NCI-H1417 (cell line): ENCODE measurements at regions not wholly inside any gene's neighbourhood (a gene's known extent, or its start where the extent isn't known, plus 50 kb on each side); places are given as distances from the start of the nearest gene placed in this dataset.

Source experiments
- DNase-seq, 3 experiments: peaks; one replicate each; lab custom pipeline; 2025; lab: John Stamatoyannopoulos, UW

DNA sequence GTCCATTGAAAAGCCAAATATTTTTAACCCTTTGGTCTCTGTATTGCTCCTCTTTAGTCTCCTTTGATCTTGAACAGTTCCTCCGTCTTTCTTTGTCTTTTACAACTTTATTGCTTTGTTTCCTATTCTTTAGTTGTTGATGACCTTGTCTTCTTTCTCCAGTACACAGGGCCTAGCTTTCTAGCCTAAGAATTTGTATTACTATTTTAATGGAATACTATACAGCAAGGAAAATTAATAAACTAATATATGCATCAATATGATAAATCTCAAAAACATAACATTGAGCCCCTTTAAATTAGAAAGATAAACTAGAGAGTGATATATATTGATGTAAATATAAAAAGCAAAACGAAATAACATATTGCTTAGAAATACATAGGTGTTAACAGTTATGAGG, 88.7 kb downstream of the NR1D2 start:
- no peak for DNase-seq

DNA sequence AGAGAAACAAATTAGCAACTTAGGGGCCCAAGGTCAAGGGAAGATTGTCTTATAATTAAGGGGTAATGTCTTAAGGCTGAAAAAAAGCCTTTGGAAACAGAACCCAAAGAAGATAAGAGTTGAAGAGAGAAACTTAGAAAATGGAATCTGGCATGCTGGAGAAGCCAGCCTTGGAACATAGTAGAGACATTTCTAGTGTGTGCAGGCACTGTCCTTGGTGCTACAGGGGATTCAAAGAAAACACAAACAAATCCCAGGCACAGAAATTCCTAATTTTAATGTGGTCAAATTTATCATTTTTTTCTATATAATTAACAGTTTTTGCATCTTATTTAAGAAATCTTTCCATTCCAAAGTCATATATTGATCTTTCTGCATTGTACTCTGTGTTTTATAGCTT, 89.4 kb downstream of the NR1D2 start:
- DNase-seq: no peak

DNA sequence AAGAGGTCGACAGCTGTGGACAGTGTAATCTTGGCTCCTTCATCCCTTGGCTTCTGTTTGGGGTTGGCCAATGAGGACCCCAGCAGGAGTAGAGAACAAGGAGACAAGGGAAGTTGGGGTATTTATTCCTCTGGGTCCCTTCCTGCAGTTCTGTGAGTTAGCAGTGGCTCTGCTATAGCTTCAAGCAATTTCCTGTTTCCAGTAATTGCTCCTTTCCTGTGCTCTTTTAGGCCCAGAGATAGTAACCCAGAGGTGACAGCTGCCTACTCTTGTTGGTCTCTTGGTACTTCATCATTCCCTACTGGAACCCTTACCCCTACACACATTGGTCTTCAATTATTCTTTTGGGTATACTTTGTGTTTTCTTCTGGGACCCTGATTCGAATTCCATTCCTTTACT, 92.9 kb downstream of the NR1D2 start:
- peak in 1 of 3 experiments; percentile 1 for DNase-seq

DNA sequence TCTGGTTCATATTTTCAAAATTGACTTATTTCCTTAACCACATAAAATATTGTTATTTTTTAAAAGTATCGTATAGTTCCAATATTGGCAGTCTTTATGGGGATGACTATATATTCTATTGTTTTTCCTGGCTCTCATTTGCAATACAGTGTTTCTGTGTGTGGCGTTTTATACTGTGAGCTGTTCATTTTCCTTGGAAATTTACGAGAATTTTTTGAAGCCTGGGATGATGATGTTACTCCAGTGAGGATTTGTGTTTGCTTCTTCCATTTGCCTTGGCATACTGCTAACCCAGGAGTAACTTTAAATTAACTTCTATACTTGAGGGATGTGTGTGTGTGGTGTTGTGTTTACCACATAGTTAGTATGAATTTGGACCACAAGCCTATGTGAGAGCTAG, 95.2 kb downstream of the NR1D2 start:
- no peak for DNase-seq

DNA sequence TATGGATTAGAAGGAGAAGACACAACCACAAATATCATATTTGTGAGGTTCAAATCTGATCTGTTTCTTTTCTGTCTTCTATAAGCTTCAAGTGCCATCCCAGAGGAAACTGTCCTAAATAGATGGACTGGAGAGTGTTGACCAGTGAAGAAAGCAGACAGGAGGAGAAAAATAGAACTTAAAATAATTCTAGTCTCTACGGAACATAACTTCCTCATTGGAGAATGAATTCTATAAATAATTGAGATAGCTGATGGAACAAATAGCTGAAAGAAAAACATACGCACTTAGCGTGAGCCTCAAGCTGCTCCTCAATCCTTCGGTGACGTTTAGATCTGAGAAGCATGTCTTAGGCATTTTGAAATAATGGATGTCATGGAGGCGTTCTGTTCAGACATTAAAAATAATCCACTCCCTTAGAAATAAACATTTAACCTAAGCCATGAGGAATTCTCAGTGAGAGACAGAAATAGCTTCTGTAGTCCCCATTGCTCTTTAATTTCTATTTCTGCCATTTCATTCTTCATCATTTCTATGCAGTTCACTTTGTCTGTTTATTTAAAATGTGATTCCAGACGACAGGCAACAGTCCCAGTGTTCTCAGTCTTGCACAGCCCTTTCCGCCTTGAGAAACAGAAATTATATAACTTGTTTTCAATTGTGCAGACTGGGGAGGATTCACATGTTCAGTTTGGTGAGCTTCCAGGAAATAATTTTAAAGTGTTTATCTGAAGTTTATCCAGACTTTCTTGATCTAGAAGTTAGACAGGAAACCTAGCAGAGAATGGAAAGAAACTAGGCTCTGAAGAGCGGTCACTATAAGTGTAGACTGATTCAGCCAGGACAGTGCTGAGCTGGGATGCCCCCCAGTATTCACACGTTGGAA, 97.3 kb downstream of the NR1D2 start:
- DNase-seq: no peak

DNA sequence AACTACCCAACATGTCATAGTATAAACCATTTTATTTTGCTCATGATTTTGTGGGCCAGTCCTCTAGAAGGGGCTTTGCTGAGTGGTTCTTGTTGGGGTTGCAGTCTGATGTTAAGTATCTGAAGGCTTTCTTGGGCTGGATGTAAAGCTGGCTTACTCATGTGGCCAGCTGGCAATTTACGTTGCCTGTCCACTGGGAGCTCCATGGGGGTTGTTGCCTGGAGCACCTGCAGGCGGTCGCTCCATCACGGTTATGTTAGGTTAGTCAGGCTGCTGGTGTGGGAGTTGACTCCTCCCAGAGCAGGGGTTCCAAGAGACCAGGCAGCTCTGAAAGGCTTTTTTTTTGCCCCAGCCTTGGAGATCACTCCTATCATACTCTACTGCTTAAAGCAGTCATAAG, 98.1 kb downstream of the NR1D2 start:
- DNase-seq: no peak

DNA sequence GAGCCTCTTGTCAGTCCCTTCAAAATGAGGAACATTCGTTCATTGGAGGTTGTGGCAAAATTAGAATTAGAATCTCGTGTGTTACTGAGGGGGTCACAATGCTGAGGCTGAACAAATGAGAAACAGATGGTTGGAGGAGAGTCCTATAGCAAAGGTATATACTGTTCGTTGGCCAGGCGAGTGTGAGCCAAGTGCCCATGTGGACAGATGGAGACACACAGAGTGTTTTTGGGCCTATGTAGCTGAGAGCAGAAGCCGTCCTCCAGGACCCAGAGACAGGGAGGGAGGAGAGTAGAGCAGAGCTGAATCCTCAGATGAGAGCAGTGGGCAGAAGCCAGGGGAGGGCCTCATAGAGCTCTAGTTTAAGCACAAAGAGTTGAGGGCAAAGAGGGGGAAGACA, 98.9 kb downstream of the NR1D2 start:
- no peak for DNase-seq

DNA sequence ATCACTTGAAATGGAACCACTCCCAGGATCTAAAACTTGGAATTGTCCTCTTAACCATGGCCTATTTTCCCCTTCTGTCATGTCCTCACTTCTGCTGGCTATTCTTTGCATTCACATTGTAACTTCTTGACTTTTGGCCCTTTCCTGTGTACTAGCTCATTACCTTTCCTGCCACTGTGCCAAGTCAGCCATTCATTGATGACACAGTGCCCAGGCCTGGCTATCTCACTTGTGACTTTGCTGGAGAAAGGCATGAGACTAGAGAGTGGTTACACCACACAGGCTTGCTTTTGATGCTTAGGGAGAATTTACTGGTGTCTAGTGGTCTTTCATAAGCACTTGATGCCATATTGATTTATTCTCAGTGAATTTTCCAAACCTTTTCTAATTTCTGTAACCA, 101.1 kb downstream of the NR1D2 start:
- no peak for DNase-seq

DNA sequence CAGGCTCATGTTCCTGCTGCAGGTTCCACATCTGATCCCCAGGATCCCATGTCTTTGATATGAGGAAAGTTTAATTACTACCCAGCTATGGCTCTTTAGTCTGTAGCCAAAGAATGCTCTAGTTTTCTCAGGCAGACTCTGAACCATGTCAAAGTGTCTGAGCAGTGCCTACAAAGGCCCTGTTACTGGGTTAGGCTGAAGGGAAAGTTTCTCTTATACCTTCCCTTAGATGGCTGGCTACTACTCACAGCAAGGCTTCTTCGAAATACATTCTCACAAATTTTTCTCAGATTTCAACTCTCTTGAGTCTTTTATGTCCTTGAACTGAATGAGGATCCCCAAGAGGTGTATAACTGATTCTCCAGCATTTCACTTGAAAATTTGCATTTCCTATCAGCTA, 102.4 kb downstream of the NR1D2 start:
- DNase-seq: no peak

DNA sequence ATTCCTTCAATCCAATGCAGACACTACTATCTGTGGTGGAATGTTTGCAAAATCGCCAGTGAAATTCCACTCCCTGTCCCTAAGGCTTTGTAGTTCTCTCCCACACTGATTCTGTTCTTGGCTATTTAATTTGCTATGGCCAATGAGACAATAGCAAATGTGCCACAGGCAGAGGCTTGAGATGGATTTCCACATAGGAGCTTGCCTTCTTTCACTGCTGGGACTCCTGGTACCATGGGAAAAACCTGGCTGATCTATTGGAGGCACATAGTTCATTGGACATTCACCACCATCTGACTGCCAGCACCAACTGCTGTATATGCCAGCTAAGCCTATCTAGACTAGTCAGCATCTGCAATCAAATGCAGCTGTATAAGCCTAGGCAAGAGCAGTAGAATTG, 103.8 kb downstream of the NR1D2 start:
- no peak for DNase-seq

DNA sequence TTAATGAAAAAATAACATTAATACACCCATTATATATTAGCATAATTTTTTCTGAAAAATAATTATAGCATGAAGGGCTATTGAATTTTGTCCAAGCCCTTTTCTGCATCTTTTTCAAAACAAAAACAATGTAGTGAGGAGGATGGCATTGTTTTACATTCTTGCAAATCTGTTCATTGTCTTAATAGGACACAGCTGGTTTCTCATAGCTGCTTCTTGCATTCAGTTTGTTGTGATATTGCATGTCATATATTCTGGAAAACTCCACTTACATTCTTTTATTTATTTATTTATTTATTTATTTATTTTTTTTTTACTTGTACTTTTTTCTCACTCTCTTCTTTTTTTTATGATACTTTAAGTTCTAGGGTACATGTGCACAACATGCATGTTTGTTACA, 107.4 kb downstream of the NR1D2 start:
- DNase-seq: no peak

DNA sequence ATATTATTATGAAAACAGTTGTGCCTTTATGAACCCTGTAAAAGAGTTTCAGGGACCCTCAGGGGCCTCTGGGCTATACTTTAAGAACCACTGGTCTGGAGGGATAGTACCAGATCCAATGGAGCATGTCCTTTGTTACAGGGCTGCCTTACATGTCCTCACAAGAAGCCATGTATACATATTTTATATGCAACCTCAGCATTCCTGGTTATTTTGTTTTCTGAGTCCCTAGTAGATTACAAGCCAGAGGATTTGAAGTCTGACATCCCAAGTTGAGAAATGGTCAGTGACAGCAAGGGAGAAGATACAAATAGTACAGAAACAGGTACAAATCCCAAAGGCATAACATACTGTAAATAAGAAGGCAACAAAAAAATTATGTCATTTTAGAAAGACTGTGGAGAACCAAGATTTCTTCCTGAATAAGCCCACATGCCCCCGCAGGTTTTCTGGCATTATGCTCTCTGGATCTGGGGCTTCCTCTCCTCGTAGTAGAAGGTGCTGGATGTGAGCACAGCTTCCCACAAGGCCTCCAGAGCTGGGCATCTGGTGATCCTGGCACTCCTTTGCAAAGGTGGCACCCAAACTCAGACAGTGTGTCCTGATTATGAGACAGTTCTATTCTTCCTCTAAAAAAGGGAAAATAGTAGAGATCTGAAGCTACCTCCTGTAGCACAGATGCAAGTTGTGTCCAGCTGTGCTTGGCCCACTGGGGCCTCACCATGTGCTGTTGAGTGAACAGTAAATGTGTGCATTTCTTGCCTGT, 114.0 kb downstream of the NR1D2 start:
- no peak for DNase-seq

DNA sequence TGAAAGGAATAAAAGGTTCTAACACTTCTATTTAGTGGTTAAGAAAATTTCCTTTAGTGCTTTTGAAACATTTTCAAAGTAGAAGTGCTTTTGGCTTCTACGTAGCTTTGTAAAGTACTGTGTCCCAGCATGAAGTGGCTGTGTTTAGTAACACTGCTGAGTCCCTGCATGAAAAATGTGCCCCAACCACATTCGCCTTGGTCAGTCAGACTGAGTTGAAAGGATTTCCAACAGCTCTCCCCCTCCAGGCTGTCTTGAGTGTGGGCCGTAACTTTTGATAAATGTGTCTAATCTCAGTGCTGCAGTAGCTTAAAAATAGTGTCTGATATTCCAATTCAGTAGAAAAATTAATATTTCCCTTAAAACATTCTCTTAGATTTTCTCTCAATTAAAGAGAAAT, 115.0 kb downstream of the NR1D2 start:
- DNase-seq: no peak

DNA sequence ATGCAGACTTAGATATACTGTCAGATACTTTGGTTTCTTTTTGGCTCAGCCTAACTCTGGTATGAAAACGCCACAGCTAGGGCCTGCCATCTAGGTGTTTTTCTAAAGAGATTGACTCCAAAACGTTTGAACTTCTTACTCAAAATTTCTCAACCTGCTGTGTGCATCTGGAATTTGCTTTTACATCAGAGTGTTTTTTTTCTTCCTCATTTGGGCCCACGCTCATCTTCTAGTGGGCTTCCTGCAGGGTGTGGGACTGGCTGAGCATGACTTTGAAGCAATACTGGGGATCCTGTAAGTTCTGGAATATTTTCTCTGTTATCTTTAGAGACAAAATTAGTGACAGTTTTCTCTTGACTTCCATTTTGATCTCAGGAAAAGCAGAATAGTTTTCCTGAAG, 117.8 kb downstream of the NR1D2 start:
- no peak for DNase-seq
